Left lung (tissue), 4 donors: ENCODE measurements at regions not wholly inside any gene's neighbourhood (a gene's known extent, or its start where the extent isn't known, plus 50 kb on each side); places are given as distances from the start of the nearest gene placed in this dataset.
A peak's percentile ranks its signal among the peaks of the same experiment; 100 is the strongest.

Experiments used
- ATAC-seq: fragments of 200-7000 bp; cut with Tn5 transposase; one replicate; pipeline ENCODE4 v1.9.1; 2020; ENCODE audit warnings: moderate library complexity
- DNase-seq, 4 donors: peaks; one replicate each; pipeline ENCODE4 v3.0.0-alpha.2; 2013 to 2020
- H3K27ac ChIP-seq, 2 donors: fragments of 200-600 bp; sonication (generic) in 1 of 2; one replicate each; pipeline versions ENCODE4 v1.5.0 to v1.8.0; 2020 to 2021
- H3K27me3 ChIP-seq, 2 donors: fragments of 200-600 bp; sonication (generic) in 1 of 2; one replicate each; pipeline versions ENCODE4 v1.5.0 to v1.8.0; 2020 to 2021
- H3K36me3 ChIP-seq, 2 donors: fragments of 200-600 bp; sonication (generic) in 1 of 2; one replicate each; pipeline versions ENCODE4 v1.5.0 to v1.8.0; 2020 to 2021
- H3K4me1 ChIP-seq, 2 donors: fragments of 200-600 bp; one replicate each; pipeline ENCODE4 v1.8.0; 2021
- H3K4me3 ChIP-seq, 2 donors: fragments of 200-600 bp; sonication (generic) in 1 of 2; one replicate each; pipeline versions ENCODE4 v1.5.0 to v1.8.0; 2020 to 2021; ENCODE audit warnings: mild to moderate bottlenecking in 1 of 2
- H3K9me3 ChIP-seq, 2 donors: fragments of 200-600 bp; sonication (generic) in 1 of 2; one replicate each; pipeline versions ENCODE4 v1.5.0 to v1.8.0; 2020 to 2021
- CTCF ChIP-seq, 2 donors: fragments of 200-600 bp; sonication (generic) in 1 of 2; IDR thresholded peaks; one replicate each; pipeline versions ENCODE4 v1.5.0 to v1.8.0; 2021; ENCODE audit warnings: antibody characterized with exemption in 2 of 2
- intact Hi-C, 2 donors: fragments of 100-400 bp; cut with DNase I; formaldehyde crosslinking; loops; one replicate each; pipeline versions ENCODE4 v1.11.2 to v1.14.2; 2022
- donor health status: DM: no; HTN: yes; CAD: no.
- donor health status: DM: no; HTN: no; CAD: no.

- Histone ChIP-seq H3K4me3 (no peak overlapping the region), H3K27me3 (no peaks in the 10 kb centered on the region), H3K4me1 (no peaks in the 10 kb centered on the region), H3K9me3 (peaks cover 0 to 8% of the 10 kb centered on the region in 2 donors), H3K27ac (no peak overlapping the region), H3K36me3 (no peaks in the 10 kb centered on the region)
- ATAC-seq (no peak), DNase-seq (no peak)
- intact Hi-C loops = no loop called here
- TF ChIP-seq CTCF (IDR thresholded peaks at IDR 0.05) = no peak
These were observed 629.9 kb upstream of the CT83 start for GRCh38 chrX:117092641-117093040.

- H3K27ac ChIP-seq = no peak overlapping the region
- H3K27me3 ChIP-seq = no peaks in the 10 kb centered on the region
- H3K36me3 ChIP-seq = no peaks in the 10 kb centered on the region
- no peak for DNase-seq
- no peak overlapping the region for H3K4me3 ChIP-seq
- peak; percentile 65 for ATAC-seq
- no peaks in the 10 kb centered on the region for H3K4me1 ChIP-seq
- intact Hi-C loops = no loop called here
- no peak for TF ChIP-seq CTCF (IDR thresholded peaks at IDR 0.05)
- H3K9me3 ChIP-seq = peaks cover 0 to 1% of the 10 kb centered on the region in 2 donors
These were observed 600.4 kb upstream of the CT83 start for GRCh38 chrX:117063224-117063623.

GRCh38 chrX:117059848-117060247, 597.1 kb upstream of the CT83 start:
- Histone ChIP-seq H3K36me3 (no peaks in the 10 kb centered on the region), H3K4me3 (no peak overlapping the region), H3K27me3 (no peaks in the 10 kb centered on the region), H3K4me1 (no peaks in the 10 kb centered on the region), H3K27ac (no peak overlapping the region), H3K9me3 (peaks cover 0 to 1% of the 10 kb centered on the region in 2 donors)
- no peak for DNase-seq
- intact Hi-C loops = no loop called here
- no peak for ATAC-seq
- no peak for TF ChIP-seq CTCF (IDR thresholded peaks at IDR 0.05)

- Histone ChIP-seq H3K9me3 (peaks cover 0 to 7% of the 10 kb centered on the region in 2 donors), H3K4me3 (no peak overlapping the region), H3K36me3 (peaks cover 0 to 4% of the 10 kb centered on the region in 2 donors), H3K27ac (no peak overlapping the region), H3K4me1 (no peaks in the 10 kb centered on the region), H3K27me3 (no peaks in the 10 kb centered on the region)
- TF ChIP-seq CTCF (IDR thresholded peaks at IDR 0.05) = no peak
- intact Hi-C loops = no loop called here
- ATAC-seq (no peak), DNase-seq (no peak)
These were observed 590.5 kb upstream of the CT83 start for GRCh38 chrX:117053260-117053659.

- Histone ChIP-seq H3K27me3 (no peaks in the 10 kb centered on the region), H3K27ac (no peak overlapping the region), H3K4me3 (no peak overlapping the region), H3K36me3 (no peaks in the 10 kb centered on the region), H3K4me1 (no peaks in the 10 kb centered on the region), H3K9me3 (no peaks in the 10 kb centered on the region)
- intact Hi-C loops = no loop called here
- DNase-seq (no peak), ATAC-seq (no peak)
- no peak for TF ChIP-seq CTCF (IDR thresholded peaks at IDR 0.05)
These were observed 576.2 kb upstream of the CT83 start for GRCh38 chrX:117038918-117039440.
